ENCODE measurements at regions not wholly inside any gene's neighbourhood (a gene's known extent, or its start where the extent isn't known, plus 50 kb on each side); places are given as distances from the start of the nearest gene placed in this dataset.

DNA sequence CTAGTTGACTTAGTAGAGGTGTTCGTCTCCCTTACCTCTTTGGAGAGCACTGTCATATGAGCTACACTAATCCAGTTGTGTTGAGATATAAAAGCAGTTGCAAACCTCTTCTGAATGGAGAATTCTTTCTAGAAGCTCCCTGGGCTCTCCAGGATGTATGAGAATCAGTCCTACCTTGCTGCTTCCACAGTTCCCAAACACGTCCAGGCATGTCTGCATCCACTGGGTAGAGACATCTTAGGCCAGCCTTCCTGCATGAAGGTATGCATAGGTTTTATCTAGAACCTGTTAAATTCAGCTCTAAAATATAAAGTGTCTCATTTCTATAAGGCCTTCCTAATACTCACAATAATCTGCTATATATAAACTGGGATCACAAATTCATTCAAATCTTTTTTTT is 297.7 kb downstream of the CDC5L start:
- no peak for TF ChIP-seq CTCF (IDR thresholded peaks at IDR 0.05)

GRCh38 chr6:44696099-44696498 is 308.6 kb downstream of the CDC5L start:
- no peak for TF ChIP-seq CTCF (IDR thresholded peaks at IDR 0.05)

GRCh38 chr6:44696686-44697085 is 309.2 kb downstream of the CDC5L start:
- TF ChIP-seq CTCF (IDR thresholded peaks at IDR 0.05): no peak

DNA sequence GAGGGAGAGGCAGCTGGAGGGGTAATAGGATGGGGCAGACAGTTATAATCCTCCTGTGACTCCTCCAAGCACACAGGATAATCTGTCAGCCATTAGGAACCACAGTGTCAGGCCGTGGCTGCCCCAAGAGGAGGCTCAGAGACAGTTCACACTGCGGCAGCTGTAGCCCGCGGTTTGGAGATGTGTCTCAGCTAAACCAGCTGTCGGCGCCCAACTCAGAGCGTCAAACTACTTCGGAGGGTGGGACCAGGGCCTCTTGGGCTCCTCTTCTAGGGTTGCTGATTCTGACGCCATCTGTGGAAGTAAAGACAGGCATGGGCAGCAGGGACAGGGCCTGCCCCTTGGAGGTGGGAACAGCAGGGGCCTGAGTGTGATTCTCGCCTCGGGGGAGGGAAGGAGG is 309.8 kb downstream of the CDC5L start:
- no peak for TF ChIP-seq CTCF (IDR thresholded peaks at IDR 0.05)

DNA sequence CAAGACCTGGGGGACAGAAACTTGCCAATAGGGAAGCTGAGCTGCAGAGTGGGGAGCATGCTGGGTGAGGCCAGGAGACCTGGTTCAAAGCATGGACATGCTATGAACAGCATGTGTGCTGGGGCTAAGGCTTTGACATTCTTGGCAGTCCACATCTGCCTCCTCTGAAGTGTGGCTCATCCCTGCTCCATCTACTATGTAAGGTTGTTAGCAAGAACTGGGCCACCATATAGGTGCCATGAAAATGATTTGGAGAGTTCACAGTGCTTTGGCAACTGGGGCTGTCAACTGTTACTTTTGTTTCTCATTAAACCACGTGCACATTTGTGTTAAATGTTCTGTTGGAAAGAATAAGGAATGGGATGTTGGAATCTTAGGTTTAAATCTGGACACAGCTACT is 311.1 kb downstream of the CDC5L start:
- no peak for TF ChIP-seq CTCF (IDR thresholded peaks at IDR 0.05)

DNA sequence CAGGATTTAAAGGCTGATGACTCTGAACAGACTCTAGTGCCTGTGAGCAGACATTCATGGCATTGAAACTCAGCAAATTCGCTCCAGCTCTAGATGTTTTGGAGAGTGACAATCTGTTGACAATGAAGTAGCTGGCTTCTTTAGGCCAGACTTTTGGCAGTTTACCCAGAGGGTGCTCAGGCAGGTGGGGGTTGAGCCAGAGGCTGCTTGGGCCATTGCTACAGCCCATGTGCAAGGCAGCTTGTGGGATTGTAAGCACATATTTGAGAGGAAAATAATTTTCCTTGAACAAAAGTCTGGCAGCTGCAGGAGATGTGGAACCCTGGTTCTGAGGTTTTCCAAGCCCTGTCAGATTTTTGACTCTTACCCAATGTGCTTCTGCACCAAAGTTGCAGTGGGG is 311.6 kb downstream of the CDC5L start:
- no peak for TF ChIP-seq CTCF (IDR thresholded peaks at IDR 0.05)

GRCh38 chr6:44699851-44700250 is 312.3 kb downstream of the CDC5L start:
- no peak for TF ChIP-seq CTCF (IDR thresholded peaks at IDR 0.05)

GRCh38 chr6:44700422-44700821 is 312.9 kb downstream of the CDC5L start:
- TF ChIP-seq CTCF (IDR thresholded peaks at IDR 0.05): no peak

Data from LNCAP (cell line).